MCF 10A (cell line): ENCODE measurements at regions not wholly inside any gene's neighbourhood (a gene's known extent, or its start where the extent isn't known, plus 50 kb on each side); places are given as distances from the start of the nearest gene placed in this dataset.

Experiments
- BruUV-seq: library from RNA; stranded (reverse); fragments of 400-500 nt; replicated peaks from 2 replicates; lab custom pipeline; 2021; lab: Mats Ljungman, UMichigan
- CTCF ChIA-PET: fragments of 300-600 bp; sonication (Branson Sonifier 250); formaldehyde crosslinking; extraction: SDS; loops from one replicate; lab custom pipeline; 2021; ENCODE audit warnings: antibody characterized with exemption, inconsistent platforms; lab: Yijun Ruan, JAX
- POLR2A ChIA-PET: fragments of 300-600, 350-650 bp; sonication (Branson Sonifier 250); formaldehyde crosslinking; extraction: SDS; loops from one replicate; lab custom pipeline; 2020; ENCODE audit warnings: antibody characterized with exemption, inconsistent platforms; lab: Yijun Ruan, JAX
- DNase-seq: peaks from one replicate; pipeline ENCODE4 v3.0.0-alpha.2; 2018; ENCODE audit not compliant: unreplicated experiment
- H3K27ac Mint-ChIP-seq: one replicate; pipeline ENCODE4 v1.8.0; 2022; ENCODE audit warnings: mild to moderate bottlenecking, low read depth, mixed read lengths; ENCODE audit not compliant: unreplicated experiment
- H3K27me3 Mint-ChIP-seq: one replicate; pipeline ENCODE4 v1.8.0; 2022; ENCODE audit warnings: mixed read lengths; ENCODE audit not compliant: insufficient read depth, unreplicated experiment
- H3K36me3 Mint-ChIP-seq: one replicate; pipeline ENCODE4 v1.8.0; 2022; ENCODE audit warnings: mild to moderate bottlenecking, moderate library complexity, mixed read lengths; ENCODE audit not compliant: insufficient read depth, unreplicated experiment
- H3K4me1 Mint-ChIP-seq: one replicate; pipeline ENCODE4 v1.8.0; 2022; ENCODE audit warnings: mixed read lengths; ENCODE audit not compliant: insufficient read depth, unreplicated experiment
- H3K4me3 Mint-ChIP-seq: one replicate; pipeline ENCODE4 v1.8.0; 2022; ENCODE audit warnings: mild to moderate bottlenecking, moderate library complexity, mixed read lengths; ENCODE audit not compliant: unreplicated experiment
- H3K9me3 Mint-ChIP-seq: one replicate; pipeline ENCODE4 v1.8.0; 2022; ENCODE audit warnings: mixed read lengths; ENCODE audit not compliant: unreplicated experiment
- intact Hi-C: fragments of 100-400 bp; cut with micrococcal nuclease; formaldehyde crosslinking; loops from 2 replicates; pipeline ENCODE4 v1.14.1; 2022
- TF ChIP-seq, protein P1 (sequence below): fragments of 200-600 bp; IDR thresholded peaks from one replicate; pipeline ENCODE4 v1.8.0; 2022; ENCODE audit warnings: antibody characterized with exemption, mild to moderate bottlenecking; ENCODE audit not compliant: unreplicated experiment

DNA sequence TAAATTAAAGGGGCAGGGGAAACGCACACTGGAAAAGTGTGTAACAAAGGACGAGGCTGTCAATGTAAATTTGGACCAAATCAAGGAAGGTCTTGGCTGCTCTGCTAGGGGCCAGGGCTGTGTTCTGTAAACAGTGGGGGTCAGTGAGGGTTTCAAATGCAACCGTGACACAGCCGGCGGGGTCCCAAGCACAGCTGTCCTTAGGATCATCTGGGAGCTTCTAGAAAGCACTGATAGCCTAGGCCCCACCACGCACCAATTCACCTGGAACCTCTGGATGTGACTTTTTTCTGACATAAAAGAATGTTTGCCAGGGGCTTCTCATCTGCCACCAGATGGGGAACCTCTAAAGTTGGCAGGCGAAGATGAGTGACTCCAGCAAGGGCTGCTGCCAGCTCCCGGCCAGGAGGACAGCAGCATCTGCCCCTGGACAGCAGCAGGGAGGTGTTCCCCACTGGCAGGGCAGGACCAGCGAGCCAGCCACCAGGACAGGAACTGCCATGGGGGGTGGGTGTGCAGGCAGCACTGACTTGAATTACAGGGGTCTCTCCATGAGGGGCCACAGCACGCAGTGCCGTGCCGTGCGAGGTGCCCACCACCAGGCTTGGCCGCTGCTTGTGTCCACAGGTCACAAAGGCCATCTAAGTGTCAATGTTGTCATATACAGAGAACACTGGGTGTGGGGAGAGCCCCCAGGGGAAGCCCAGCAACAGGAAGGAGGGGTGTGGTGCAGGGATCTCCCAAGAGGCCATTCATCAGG lies 87.5 kb downstream of the SOX1 start:
- Mint-ChIP-seq H3K4me3 (no peak overlapping the region), H3K4me1 (no peaks in the 10 kb centered on the region), H3K27ac (no peak overlapping the region), H3K27me3 (no peaks in the 10 kb centered on the region), H3K36me3 (no peaks in the 10 kb centered on the region), H3K9me3 (peaks cover 21% of the 10 kb centered on the region)
- DNase-seq: no peak
- intact Hi-C loops: no loop called here
- TF ChIP-seq, protein P1, sequence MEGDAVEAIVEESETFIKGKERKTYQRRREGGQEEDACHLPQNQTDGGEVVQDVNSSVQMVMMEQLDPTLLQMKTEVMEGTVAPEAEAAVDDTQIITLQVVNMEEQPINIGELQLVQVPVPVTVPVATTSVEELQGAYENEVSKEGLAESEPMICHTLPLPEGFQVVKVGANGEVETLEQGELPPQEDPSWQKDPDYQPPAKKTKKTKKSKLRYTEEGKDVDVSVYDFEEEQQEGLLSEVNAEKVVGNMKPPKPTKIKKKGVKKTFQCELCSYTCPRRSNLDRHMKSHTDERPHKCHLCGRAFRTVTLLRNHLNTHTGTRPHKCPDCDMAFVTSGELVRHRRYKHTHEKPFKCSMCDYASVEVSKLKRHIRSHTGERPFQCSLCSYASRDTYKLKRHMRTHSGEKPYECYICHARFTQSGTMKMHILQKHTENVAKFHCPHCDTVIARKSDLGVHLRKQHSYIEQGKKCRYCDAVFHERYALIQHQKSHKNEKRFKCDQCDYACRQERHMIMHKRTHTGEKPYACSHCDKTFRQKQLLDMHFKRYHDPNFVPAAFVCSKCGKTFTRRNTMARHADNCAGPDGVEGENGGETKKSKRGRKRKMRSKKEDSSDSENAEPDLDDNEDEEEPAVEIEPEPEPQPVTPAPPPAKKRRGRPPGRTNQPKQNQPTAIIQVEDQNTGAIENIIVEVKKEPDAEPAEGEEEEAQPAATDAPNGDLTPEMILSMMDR: no peak
- BruUV-seq: no TSS peak
- CTCF ChIA-PET: no interaction called here
- POLR2A ChIA-PET: no interaction called here

DNA sequence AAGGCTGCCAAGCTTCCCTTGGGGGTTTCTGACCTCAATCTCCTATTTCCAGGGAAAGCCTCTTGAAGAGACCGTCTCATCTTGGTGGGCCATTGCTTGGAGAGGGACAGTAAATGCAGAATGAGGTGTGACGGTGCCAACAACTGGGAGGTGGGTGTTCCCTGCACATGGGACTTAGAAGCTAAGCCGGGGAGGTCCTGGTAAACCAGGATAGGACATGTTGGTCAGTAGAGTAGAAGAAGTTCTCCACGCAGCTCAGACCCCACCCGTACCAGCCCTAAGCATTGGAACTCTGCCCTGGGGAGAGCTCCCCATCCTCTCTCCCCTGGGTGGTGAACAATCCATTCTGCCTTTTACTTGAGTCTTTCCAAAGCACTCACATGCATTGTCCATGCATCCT lies 92.0 kb downstream of the SOX1 start:
- TF ChIP-seq, protein P1: no peak
- ChIA-PET POLR2A (no interaction called here), CTCF (no interaction called here)
- BruUV-seq: no TSS peak
- Mint-ChIP-seq H3K27me3 (no peaks in the 10 kb centered on the region), H3K36me3 (no peaks in the 10 kb centered on the region), H3K4me1 (no peaks in the 10 kb centered on the region), H3K4me3 (no peak overlapping the region), H3K9me3 (peaks cover 18% of the 10 kb centered on the region), H3K27ac (no peak overlapping the region)
- intact Hi-C loops: no loop called here
- DNase-seq: no peak

DNA sequence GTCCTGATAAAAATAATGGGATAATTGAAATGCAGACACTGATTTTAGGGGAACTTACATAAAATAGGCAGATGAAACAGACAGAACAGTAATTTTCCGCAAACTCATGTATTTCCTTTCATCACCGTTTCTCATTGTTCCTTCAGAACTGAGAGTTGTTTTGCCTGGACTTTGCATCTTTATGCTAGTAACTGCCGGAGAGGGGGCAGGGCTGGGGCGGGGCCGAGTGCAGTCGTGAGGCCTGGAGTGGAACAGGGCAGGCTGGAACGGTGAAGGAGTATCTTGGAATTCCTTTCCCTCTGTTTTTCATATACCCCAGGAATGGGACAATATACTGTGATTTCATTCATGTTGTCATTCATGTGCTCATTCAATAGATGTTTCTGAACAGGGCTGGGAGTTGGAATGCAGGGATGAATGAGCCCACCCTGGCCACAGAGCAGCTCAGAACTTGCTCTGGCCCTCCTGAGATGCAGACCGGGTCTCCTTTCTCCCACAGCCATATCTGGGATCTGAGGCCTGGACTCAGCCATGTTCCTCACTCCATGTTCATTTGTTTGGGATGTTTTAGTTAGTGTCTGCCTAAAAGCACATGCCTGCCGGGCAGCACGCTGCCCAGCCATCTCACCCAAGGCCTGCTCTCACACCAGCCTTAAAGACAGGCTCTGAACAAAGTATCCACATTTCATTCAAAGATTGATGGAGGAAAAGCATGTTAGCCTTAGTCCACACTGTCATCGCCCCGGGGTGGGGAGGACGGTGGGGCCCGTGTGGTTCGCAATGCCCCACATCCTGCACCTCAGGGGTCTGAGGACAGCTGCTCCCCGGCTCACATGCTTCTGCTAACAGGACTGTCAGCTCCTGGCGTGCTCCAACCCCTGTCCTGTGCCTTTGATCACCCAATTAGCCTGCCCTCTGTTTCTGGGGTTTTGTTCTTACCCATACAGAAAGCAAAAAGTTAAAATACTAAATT lies 92.9 kb downstream of the SOX1 start:
- TF ChIP-seq, protein P1: no peak
- Mint-ChIP-seq H3K27ac (no peak overlapping the region), H3K4me3 (no peak overlapping the region), H3K36me3 (no peaks in the 10 kb centered on the region), H3K27me3 (no peaks in the 10 kb centered on the region), H3K4me1 (no peaks in the 10 kb centered on the region), H3K9me3 (peaks cover 18% of the 10 kb centered on the region)
- DNase-seq: no peak
- intact Hi-C loops: no loop called here
- ChIA-PET POLR2A (no interaction called here), CTCF (no interaction called here)
- BruUV-seq: no TSS peak

DNA sequence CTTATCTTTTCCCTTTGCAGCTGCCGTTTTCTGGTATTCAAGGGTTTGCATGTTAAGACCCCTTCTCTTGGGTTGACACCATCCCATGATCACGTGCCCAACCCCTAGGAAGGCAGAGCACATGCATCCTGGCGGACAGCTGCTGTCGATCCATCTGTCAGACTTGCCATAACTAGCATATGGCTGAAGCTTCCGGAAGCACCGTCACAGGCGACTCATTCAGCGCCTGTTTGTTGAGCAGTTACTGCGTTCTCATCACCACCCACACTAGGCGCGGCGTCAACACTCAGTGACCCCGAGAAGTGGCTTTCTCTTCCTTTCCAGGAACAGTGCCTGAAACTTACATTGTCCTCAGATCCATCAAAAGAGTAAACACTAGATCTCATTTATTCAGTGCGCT lies 93.6 kb downstream of the SOX1 start:
- H3K27me3 Mint-ChIP-seq: no peaks in the 10 kb centered on the region
- H3K36me3 Mint-ChIP-seq: no peaks in the 10 kb centered on the region
- CTCF ChIA-PET: no interaction called here
- no TSS peak for BruUV-seq
- no peak overlapping the region for H3K4me3 Mint-ChIP-seq
- no peaks in the 10 kb centered on the region for H3K4me1 Mint-ChIP-seq
- peaks cover 24% of the 10 kb centered on the region for H3K9me3 Mint-ChIP-seq
- DNase-seq: no peak
- TF ChIP-seq, protein P1: no peak
- no peak overlapping the region for H3K27ac Mint-ChIP-seq
- intact Hi-C loops: no loop called here
- POLR2A ChIA-PET: no interaction called here
